BE2C (cell line): ENCODE measurements at regions not wholly inside any gene's neighbourhood (a gene's known extent, or its start where the extent isn't known, plus 50 kb on each side); places are given as distances from the start of the nearest gene placed in this dataset.

Source experiments
- DNase-seq: peaks from one replicate; pipeline ENCODE4 v3.0.0-alpha.2; 2020
- H3K27me3 ChIP-seq: fragments of 250-450 bp; sonication (Bioruptor Pico); 2 replicates; pipeline ENCODE4 v1.5.1; 2020; ENCODE audit warnings: mild to moderate bottlenecking
- H3K36me3 ChIP-seq: fragments of 250-450 bp; sonication (Bioruptor Pico); 2 replicates; pipeline ENCODE4 v1.5.1; 2020; ENCODE audit warnings: mild to moderate bottlenecking
- H3K4me1 ChIP-seq: fragments of 250-450 bp; sonication (Bioruptor Pico); 2 replicates; pipeline ENCODE4 v1.5.1; 2020
- H3K4me3 ChIP-seq: 2 replicates; pipeline ENCODE4 v1.5.1; 2011; ENCODE audit warnings: low read depth, low read length
- H3K9me3 ChIP-seq: fragments of 250-450 bp; sonication (Bioruptor Pico); 2 replicates; pipeline ENCODE4 v1.5.1; 2020
- CTCF ChIP-seq: IDR thresholded peaks from 2 replicates; pipeline ENCODE4 v1.5.1; 2012; ENCODE audit warnings: mild to moderate bottlenecking, low read depth, low read length

- no peaks in the 10 kb centered on the region for H3K4me1 ChIP-seq
- peak; percentile 22 for TF ChIP-seq CTCF
- no peaks in the 10 kb centered on the region for H3K36me3 ChIP-seq
- H3K9me3 ChIP-seq: no peaks in the 10 kb centered on the region
- H3K27me3 ChIP-seq: peaks cover 90% of the 10 kb centered on the region
- peak overlapping the region; percentile 0; the same call in 1 of the 2 replicates for H3K4me3 ChIP-seq
- DNase-seq: no peak
Observed at GRCh38 chr6:27565839-27566779, 93.2 kb upstream of the ZNF184 start.

DNA sequence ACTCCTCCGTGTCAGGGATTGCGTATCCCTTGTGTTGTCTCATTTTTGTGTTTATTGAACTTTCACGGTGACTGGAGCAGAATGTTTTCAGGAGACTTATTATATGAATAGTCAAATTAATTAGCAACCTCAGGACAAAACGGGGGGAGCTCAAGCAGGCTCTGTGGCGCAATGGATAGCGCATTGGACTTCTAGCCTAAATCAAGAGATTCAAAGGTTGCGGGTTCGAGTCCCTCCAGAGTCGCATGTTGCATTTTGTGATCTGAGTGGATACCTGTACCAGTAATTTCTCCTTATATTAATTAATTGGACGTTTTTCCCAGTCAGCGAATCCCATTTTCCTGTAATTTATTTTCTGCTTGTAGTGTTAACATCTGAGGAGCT lies 89.1 kb upstream of the ZNF184 start:
- Histone ChIP-seq H3K9me3 (no peaks in the 10 kb centered on the region), H3K4me3 (no peak overlapping the region), H3K27me3 (peaks cover 99% of the 10 kb centered on the region), H3K4me1 (no peaks in the 10 kb centered on the region), H3K36me3 (no peaks in the 10 kb centered on the region)
- no peak for DNase-seq
- TF ChIP-seq CTCF: no peak

DNA sequence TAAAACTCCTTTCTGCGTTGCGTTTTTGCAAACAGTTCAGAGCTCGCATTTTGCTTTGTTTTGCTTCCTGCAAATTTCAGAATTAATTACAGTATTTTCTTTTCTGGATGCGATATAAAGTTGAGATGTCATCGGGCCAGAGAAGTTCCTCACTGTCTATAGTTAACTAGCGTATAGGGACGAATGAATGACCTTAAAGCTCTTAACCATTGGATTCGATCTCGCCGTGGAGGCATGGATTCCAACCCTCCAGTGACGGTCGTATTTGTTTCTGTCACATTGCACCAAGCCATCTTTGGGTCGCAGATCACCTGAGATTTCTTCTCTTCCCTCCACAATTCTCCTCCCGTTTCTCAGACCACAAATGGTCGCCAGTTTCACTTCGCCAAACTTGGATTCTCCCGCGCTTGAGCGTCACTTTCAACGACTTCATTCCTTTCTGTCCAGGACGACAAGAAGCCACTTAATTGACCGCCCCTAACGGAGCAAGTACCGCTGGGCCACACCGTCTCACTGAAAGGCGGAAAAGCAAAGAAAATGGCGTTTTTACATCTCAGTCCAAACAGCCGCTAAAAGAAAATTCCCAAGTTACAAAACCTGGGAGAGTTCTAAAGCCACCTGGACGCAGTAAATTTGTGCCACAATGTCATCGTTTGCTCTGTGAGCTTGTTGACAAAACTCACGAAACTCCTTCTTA lies 85.3 kb upstream of the ZNF184 start:
- peak overlapping the region; percentile 25; the same call in 1 of the 2 replicates for H3K4me3 ChIP-seq
- H3K4me1 ChIP-seq: no peaks in the 10 kb centered on the region
- no peak for DNase-seq
- TF ChIP-seq CTCF: no peak
- H3K27me3 ChIP-seq: peaks cover 71% of the 10 kb centered on the region
- H3K9me3 ChIP-seq: no peaks in the 10 kb centered on the region
- H3K36me3 ChIP-seq: no peaks in the 10 kb centered on the region

- H3K27me3 ChIP-seq: peaks cover 54% of the 10 kb centered on the region
- H3K36me3 ChIP-seq: no peaks in the 10 kb centered on the region
- no peak for TF ChIP-seq CTCF
- H3K9me3 ChIP-seq: no peaks in the 10 kb centered on the region
- no peak for DNase-seq
- H3K4me1 ChIP-seq: no peaks in the 10 kb centered on the region
- H3K4me3 ChIP-seq: no peak overlapping the region
Observed at GRCh38 chr6:27556406-27556805, 83.5 kb upstream of the ZNF184 start.

DNA sequence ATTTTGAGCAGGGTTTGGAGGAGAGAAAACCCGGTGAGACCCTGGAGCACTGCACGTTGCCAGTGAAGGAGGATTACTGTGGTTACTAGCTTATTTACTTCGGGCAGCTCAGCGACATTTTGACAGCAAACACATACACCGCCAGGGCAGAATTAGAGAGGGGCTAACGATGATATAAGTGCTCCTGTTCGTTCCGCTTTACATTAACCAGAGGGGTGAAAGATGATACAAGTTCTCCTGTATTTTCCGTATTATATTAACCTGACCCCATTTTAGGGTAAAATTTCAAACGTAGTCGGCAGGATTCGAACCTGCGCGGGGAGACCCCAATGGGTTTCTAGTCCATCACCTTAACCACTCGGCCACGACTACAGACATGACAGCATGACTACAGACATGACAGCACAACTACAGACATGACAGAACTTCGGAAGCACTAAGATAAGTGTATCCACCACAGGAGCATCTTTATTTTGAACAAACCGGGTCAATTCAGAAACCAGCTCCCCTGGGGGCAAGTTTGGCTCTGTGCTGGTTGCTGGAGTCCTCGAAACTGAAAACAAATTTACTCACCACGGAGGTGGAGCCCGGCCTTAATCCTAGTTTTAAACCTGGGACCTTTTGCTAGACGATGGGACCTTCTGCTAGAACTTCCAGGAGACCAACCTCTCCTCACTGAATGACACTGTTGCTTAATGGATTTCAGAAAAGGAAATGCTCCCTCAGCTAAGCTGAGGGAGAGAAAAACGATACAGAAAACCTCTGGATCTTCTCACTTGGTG lies 80.4 kb upstream of the ZNF184 start:
- Histone ChIP-seq H3K4me3 (peak overlapping the region; percentile 72), H3K9me3 (no peaks in the 10 kb centered on the region), H3K27me3 (peaks cover 23% of the 10 kb centered on the region), H3K4me1 (no peaks in the 10 kb centered on the region), H3K36me3 (no peaks in the 10 kb centered on the region)
- no peak for TF ChIP-seq CTCF
- peak; percentile 73 for DNase-seq
